Stimulated activated CD4-positive, alpha-beta T cell treated with anti-CD3 and anti-CD28 coated beads, TNF-alpha, amount 100 ng/mL, for 24 hours (primary cell): ENCODE measurements at regions not wholly inside any gene's neighbourhood (a gene's known extent, or its start where the extent isn't known, plus 50 kb on each side); places are given as distances from the start of the nearest gene placed in this dataset.
"Not testable (repeated sequence)": the region's sequence is repeated elsewhere in the genome, so short reads cannot be mapped to it uniquely, and the experiment has no call there.

Source experiments
- DNase-seq, 3 experiments: peaks; one replicate each; pipeline ENCODE4 v3.0.0-alpha.2; 2020; ENCODE audit warnings: low read depth in 3 of 3

- DNase-seq: no peak
Observed at GRCh38 chr5:101517795-101518194, 614.7 kb upstream of the ST8SIA4 start.

- no peak for DNase-seq
Observed at GRCh38 chr5:101515721-101516120, 612.6 kb upstream of the ST8SIA4 start.

GRCh38 chr5:101505891-101506570, 602.9 kb upstream of the ST8SIA4 start:
- no peak for DNase-seq

- no peak for DNase-seq
Observed at GRCh38 chr5:101482931-101483330, 579.8 kb upstream of the ST8SIA4 start.

- no peak for DNase-seq
Observed at GRCh38 chr5:101473483-101473882, 570.4 kb upstream of the ST8SIA4 start.

GRCh38 chr5:101461455-101461854, 558.4 kb upstream of the ST8SIA4 start:
- no peak for DNase-seq

GRCh38 chr5:101458587-101458986, 555.5 kb upstream of the ST8SIA4 start:
- DNase-seq: no peak

- no peak for DNase-seq
Observed at GRCh38 chr5:101455851-101456250, 552.8 kb upstream of the ST8SIA4 start.

GRCh38 chr5:101455048-101455447, 552.0 kb upstream of the ST8SIA4 start:
- DNase-seq: no peak

- not testable (repeated sequence) for DNase-seq
Observed at GRCh38 chr5:101442281-101442680, 539.2 kb upstream of the ST8SIA4 start.

- DNase-seq: no peak
Observed at GRCh38 chr5:101440173-101440572, 537.1 kb upstream of the ST8SIA4 start.

- DNase-seq: no peak
Observed at GRCh38 chr5:101437351-101437750, 534.3 kb upstream of the ST8SIA4 start.

- DNase-seq: no peak
Observed at GRCh38 chr5:101435768-101436167, 532.7 kb upstream of the ST8SIA4 start.

- DNase-seq: no peak
Observed at GRCh38 chr5:101431201-101431600, 528.1 kb upstream of the ST8SIA4 start.

GRCh38 chr5:101430551-101430950, 527.5 kb upstream of the ST8SIA4 start:
- DNase-seq: no peak

GRCh38 chr5:101429241-101429640, 526.2 kb upstream of the ST8SIA4 start:
- no peak for DNase-seq

- DNase-seq: no peak
Observed at GRCh38 chr5:101425339-101425859, 522.3 kb upstream of the ST8SIA4 start.

- DNase-seq: no peak
Observed at GRCh38 chr5:101424530-101425175, 521.6 kb upstream of the ST8SIA4 start.

GRCh38 chr5:101418713-101419118, 515.6 kb upstream of the ST8SIA4 start:
- no peak for DNase-seq

GRCh38 chr5:101404531-101404930, 501.4 kb upstream of the ST8SIA4 start:
- DNase-seq: no peak

GRCh38 chr5:101393795-101394450, 490.8 kb upstream of the ST8SIA4 start:
- no peak for DNase-seq

GRCh38 chr5:101390151-101390908, 487.2 kb upstream of the ST8SIA4 start:
- no peak for DNase-seq
